Tibial nerve (tissue), 4 donors: ENCODE measurements at regions not wholly inside any gene's neighbourhood (a gene's known extent, or its start where the extent isn't known, plus 50 kb on each side); places are given as distances from the start of the nearest gene placed in this dataset.

Source experiments
- DNase-seq, 2 donors: peaks; one replicate each; pipeline ENCODE4 v3.0.0-alpha.2; 2019; ENCODE audit warnings: low spot score in 2 of 2
- H3K27ac ChIP-seq, 4 donors: fragments of 200-600 bp; sonication (generic) in 3 of 4; one replicate each; pipeline ENCODE4 v1.5.1; 2017 to 2019; ENCODE audit warnings: mild to moderate bottlenecking in 1 of 4
- H3K27me3 ChIP-seq, 2 donors: fragments of 200-600 bp; sonication (generic) in 1 of 2; one replicate each; pipeline versions ENCODE4 v1.5.1 to v1.6.0; 2017 to 2019
- H3K36me3 ChIP-seq, 3 donors: fragments of 200-600 bp; sonication (generic); one replicate each; pipeline ENCODE4 v1.5.1; 2018 to 2019
- H3K4me1 ChIP-seq, 4 donors: fragments of 200-600 bp; sonication (generic) in 3 of 4; one replicate each; pipeline ENCODE4 v1.5.1; 2017 to 2019
- H3K4me3 ChIP-seq, 4 donors: fragments of 200-600 bp; sonication (generic) in 3 of 4; one replicate each; pipeline ENCODE4 v1.5.1; 2017 to 2019; ENCODE audit warnings: mild to moderate bottlenecking in 1 of 4, moderate library complexity in 1 of 4
- H3K9me3 ChIP-seq, 4 donors: fragments of 200-600 bp; sonication (generic) in 3 of 4; one replicate each; pipeline ENCODE4 v1.5.1; 2017 to 2019
- EP300 ChIP-seq, 2 donors: sonication (generic); formaldehyde crosslinking; IDR thresholded peaks; one replicate each; pipeline ENCODE4 v1.6.1; 2017; ENCODE audit warnings: antibody characterized with exemption in 2 of 2, mild to moderate bottlenecking in 1 of 2
- POLR2A ChIP-seq, 2 donors: fragments of 450-650 bp; IDR thresholded peaks; one replicate each; pipeline ENCODE4 v1.6.1; 2017; ENCODE audit warnings: antibody characterized with exemption in 2 of 2, mild to moderate bottlenecking in 2 of 2, moderate library complexity in 2 of 2
- WGBS, 2 donors: methylation state at CpG; one replicate each; pipeline ENCODE4 v1.1.5; 2018; 5-methylcytosine and 5-hydroxymethylcytosine counted together
- TF ChIP-seq, protein P1 (sequence below), 5 experiments: fragments of 200-600 bp in 3 of 5; fragments of 450-650 bp in 2 of 5; sonication (generic) in 3 of 5; IDR thresholded peaks; one replicate each; pipeline ENCODE4 v1.5.1; 2016 to 2019; ENCODE audit warnings: antibody characterized with exemption in 5 of 5, mild to moderate bottlenecking in 3 of 5, moderate library complexity in 2 of 5

DNA sequence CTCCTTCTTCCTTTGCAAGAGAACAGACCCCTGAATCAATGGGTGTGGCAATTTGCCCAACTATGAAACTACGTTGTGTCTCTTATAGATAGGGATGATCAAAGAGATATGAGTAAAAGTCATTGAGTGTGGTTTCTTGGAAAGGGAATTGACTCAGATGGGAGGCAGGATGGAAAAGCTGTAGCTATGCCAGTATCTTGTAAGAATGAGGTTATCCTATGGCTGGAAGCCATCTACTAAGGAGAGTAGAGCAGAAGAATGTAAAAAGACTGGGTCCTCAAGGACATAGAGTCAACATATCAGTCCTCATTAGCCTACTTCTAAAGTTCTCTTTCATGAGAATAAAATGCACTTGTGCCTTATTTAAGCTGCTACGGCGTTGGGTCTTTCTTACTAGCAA, 78.9 kb upstream of the POU2AF2 start:
- 72 to 75% methylated on average over 3 of the region's 3 CpGs for WGBS, 2 donors
- Histone ChIP-seq H3K27ac (no peak overlapping the region), H3K4me1 (no peaks in the 10 kb centered on the region), H3K4me3 (no peak overlapping the region), H3K36me3 (no peaks in the 10 kb centered on the region), H3K27me3 (no peaks in the 10 kb centered on the region), H3K9me3 (no peaks in the 10 kb centered on the region)
- no peak for TF ChIP-seq POLR2A (IDR thresholded peaks at IDR 0.05)
- TF ChIP-seq EP300 (IDR thresholded peaks at IDR 0.05): no peak
- TF ChIP-seq, protein P1, sequence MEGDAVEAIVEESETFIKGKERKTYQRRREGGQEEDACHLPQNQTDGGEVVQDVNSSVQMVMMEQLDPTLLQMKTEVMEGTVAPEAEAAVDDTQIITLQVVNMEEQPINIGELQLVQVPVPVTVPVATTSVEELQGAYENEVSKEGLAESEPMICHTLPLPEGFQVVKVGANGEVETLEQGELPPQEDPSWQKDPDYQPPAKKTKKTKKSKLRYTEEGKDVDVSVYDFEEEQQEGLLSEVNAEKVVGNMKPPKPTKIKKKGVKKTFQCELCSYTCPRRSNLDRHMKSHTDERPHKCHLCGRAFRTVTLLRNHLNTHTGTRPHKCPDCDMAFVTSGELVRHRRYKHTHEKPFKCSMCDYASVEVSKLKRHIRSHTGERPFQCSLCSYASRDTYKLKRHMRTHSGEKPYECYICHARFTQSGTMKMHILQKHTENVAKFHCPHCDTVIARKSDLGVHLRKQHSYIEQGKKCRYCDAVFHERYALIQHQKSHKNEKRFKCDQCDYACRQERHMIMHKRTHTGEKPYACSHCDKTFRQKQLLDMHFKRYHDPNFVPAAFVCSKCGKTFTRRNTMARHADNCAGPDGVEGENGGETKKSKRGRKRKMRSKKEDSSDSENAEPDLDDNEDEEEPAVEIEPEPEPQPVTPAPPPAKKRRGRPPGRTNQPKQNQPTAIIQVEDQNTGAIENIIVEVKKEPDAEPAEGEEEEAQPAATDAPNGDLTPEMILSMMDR (IDR thresholded peaks at IDR 0.05): no peak
- DNase-seq: no peak

DNA sequence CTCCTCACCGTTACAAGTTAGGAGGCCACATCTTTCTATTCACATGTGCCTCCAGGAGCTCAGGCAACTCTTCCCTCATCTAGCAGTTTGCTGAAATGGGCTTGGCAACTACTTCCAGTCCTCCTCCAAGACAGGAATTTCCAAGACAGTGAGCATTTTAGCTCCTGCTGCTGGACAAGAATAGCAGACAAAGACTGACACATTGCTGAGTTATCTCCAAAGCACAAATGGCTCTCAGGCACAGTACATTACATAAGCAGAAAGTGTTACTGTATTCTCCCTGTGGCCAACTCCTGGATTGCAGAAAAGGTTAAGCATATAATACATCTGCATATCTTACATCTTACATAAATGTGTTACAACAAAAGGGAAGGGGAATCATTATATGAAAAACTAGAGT, 83.2 kb upstream of the POU2AF2 start:
- TF ChIP-seq EP300 (IDR thresholded peaks at IDR 0.05) (no peak), POLR2A (IDR thresholded peaks at IDR 0.05) (no peak)
- TF ChIP-seq, protein P1 (IDR thresholded peaks at IDR 0.05): no peak
- no peaks in the 10 kb centered on the region for H3K9me3 ChIP-seq
- no peaks in the 10 kb centered on the region for H3K36me3 ChIP-seq
- no peak overlapping the region for H3K4me3 ChIP-seq
- no peak overlapping the region for H3K27ac ChIP-seq
- WGBS, 2 donors: 62 to 67% methylated on average over 1 of the region's 1 CpG
- H3K27me3 ChIP-seq: no peaks in the 10 kb centered on the region
- DNase-seq: no peak
- no peaks in the 10 kb centered on the region for H3K4me1 ChIP-seq

DNA sequence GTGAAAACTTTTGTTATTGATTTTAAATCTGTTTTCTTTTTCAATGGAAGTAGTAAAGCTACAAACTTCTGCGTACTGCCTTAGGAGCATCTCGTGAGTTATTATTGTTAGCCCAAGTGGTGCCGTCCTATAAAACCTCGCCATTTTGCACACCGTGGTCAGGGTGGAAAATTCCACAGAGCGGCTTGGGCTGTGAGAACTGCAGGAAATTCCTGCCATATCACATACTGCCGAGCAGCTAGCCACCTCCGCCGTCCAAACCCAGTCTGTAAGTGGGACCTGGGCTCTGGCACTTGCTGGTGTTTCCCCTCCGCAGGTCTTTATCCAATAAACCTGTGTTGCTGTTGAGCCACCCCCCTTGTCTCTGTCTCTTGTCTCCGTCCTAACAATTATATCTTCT, 88.0 kb upstream of the POU2AF2 start:
- Histone ChIP-seq H3K4me1 (no peaks in the 10 kb centered on the region), H3K27ac (no peak overlapping the region), H3K9me3 (no peaks in the 10 kb centered on the region), H3K27me3 (no peaks in the 10 kb centered on the region), H3K4me3 (no peak overlapping the region), H3K36me3 (no peaks in the 10 kb centered on the region)
- TF ChIP-seq EP300 (IDR thresholded peaks at IDR 0.05) (no peak), POLR2A (IDR thresholded peaks at IDR 0.05) (no peak)
- TF ChIP-seq, protein P1 (IDR thresholded peaks at IDR 0.05): no peak
- 93 to 94% methylated on average over 11 of the region's 11 CpGs for WGBS, 2 donors
- no peak for DNase-seq

DNA sequence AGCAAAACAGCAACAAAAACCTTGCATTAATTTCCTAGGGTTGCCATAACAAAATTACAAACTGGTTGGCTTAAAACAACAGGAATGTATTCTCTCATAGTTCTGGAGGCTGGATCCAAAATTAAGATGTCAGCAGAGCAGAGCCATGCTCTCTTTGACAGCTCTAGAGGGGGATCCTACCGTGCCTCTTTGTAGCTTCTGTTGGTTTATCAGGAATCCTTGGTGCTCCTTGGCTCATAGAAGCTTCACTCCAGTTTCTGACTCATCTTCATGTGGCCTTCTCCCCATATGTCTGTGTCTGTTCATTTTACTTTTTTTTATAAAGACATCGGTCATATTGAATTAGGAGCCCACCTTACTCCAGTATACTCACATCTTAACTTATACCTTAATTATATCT, 90.5 kb upstream of the POU2AF2 start:
- Histone ChIP-seq H3K27me3 (no peaks in the 10 kb centered on the region), H3K4me1 (no peaks in the 10 kb centered on the region), H3K4me3 (no peak overlapping the region), H3K36me3 (no peaks in the 10 kb centered on the region), H3K9me3 (no peaks in the 10 kb centered on the region), H3K27ac (no peak overlapping the region)
- DNase-seq: no peak
- no peak for TF ChIP-seq EP300 (IDR thresholded peaks at IDR 0.05)
- no peak for TF ChIP-seq POLR2A (IDR thresholded peaks at IDR 0.05)
- TF ChIP-seq, protein P1 (IDR thresholded peaks at IDR 0.05): no peak
- 71 to 77% methylated on average over 2 of the region's 2 CpGs for WGBS, 2 donors

DNA sequence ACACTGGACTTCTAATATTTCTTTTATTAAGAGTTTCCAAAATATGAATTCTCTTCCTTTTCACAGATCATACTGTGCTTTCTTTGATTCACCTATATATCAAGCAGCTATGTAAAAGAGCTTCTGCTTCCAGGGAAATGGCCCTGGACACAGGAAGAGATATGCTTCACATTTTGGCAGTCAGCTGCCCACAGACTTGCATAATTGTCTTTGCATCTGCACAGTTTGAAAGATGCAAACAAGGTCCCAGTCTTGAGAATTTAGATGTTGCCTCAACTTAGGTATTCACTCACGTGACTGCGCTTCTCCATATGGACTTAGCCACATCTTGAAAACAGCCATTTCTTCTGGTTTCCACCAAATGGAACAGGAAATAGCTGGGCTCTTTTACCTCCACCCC, 92.3 kb upstream of the POU2AF2 start:
- WGBS, 2 donors: 90 to 97% methylated on average over 2 of the region's 2 CpGs
- Histone ChIP-seq H3K4me3 (no peak overlapping the region), H3K27me3 (no peaks in the 10 kb centered on the region), H3K27ac (no peak overlapping the region), H3K36me3 (no peaks in the 10 kb centered on the region), H3K9me3 (no peaks in the 10 kb centered on the region), H3K4me1 (no peaks in the 10 kb centered on the region)
- no peak for TF ChIP-seq POLR2A (IDR thresholded peaks at IDR 0.05)
- TF ChIP-seq, protein P1 (IDR thresholded peaks at IDR 0.05): no peak
- no peak for TF ChIP-seq EP300 (IDR thresholded peaks at IDR 0.05)
- DNase-seq: no peak
